ENCODE measurements at regions not wholly inside any gene's neighbourhood (a gene's known extent, or its start where the extent isn't known, plus 50 kb on each side); places are given as distances from the start of the nearest gene placed in this dataset.

DNA sequence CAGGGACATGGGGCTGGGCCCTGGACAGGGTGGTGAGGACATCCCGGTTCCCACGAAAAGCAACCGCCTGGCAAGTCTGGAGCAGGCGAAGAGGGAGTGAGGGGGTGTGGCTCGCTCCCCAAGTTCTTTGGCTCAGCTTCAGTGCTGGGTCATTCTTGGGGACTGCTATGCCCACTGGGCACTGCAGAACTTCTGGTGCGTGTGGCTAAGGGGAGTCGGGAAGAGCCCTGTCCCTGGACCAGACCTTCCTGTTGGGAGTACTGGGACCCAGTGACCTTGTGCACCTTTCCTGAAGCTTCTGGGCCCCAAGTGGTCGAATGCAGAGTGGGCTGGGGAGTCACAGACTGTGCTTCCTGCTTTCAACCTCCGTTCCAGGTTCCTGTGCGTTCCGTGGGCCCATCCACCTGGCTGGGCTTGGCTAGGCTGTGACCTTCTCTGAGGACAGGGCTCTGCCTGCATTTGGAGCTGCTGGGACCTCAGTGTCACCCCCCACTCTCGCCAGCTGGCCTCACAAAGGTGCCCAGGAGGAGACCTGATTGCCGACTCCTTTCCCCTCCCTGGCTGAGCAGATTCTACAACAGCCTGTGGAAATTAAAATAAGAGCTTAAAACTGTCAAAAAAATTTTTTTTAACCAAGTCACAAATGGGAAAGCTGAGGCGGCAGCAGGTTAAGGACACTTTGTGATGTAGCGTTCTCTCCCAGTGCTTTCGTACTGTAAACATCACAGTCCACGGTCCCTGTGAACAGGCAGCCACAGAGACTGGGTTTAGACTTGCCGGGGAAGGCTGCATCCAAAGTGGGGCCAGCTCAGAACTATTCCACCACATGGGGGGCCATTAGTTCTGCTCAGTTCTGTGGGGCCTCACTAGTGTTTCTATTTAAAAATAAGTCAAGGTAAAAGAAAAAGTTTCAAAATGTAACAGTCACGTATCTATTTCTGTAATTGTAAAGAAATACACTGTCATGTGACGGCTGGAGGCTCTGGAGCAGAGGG, 63.8 kb upstream of the WNT7B start:
- TF ChIP-seq, protein P1, sequence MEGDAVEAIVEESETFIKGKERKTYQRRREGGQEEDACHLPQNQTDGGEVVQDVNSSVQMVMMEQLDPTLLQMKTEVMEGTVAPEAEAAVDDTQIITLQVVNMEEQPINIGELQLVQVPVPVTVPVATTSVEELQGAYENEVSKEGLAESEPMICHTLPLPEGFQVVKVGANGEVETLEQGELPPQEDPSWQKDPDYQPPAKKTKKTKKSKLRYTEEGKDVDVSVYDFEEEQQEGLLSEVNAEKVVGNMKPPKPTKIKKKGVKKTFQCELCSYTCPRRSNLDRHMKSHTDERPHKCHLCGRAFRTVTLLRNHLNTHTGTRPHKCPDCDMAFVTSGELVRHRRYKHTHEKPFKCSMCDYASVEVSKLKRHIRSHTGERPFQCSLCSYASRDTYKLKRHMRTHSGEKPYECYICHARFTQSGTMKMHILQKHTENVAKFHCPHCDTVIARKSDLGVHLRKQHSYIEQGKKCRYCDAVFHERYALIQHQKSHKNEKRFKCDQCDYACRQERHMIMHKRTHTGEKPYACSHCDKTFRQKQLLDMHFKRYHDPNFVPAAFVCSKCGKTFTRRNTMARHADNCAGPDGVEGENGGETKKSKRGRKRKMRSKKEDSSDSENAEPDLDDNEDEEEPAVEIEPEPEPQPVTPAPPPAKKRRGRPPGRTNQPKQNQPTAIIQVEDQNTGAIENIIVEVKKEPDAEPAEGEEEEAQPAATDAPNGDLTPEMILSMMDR (conservative IDR thresholded peaks at IDR 0.05): no peak
- no peak for TF ChIP-seq EZH2 (IDR thresholded peaks at IDR 0.05; ENCODE audit: low read depth)
